ENCODE measurements at regions not wholly inside any gene's neighbourhood (a gene's known extent, or its start where the extent isn't known, plus 50 kb on each side); places are given as distances from the start of the nearest gene placed in this dataset.

GRCh38 chr6:108737594-108738546 is 110.4 kb upstream of the ARMC2 start:
- peak in 1 of 2 donors; percentile 18 for DNase-seq
- Histone ChIP-seq H3K4me3 (replicated peaks in 1 of 3) (no peak overlapping the region), H3K9me3 (no peaks in the 10 kb centered on the region), H3K27ac (no peak overlapping the region), H3K36me3 (no peaks in the 10 kb centered on the region), H3K27me3 (no peaks in the 10 kb centered on the region), H3K4me1 (no peaks in the 10 kb centered on the region)
- no peak for TF ChIP-seq POLR2A (IDR thresholded peaks at IDR 0.05)
- TF ChIP-seq CTCF (IDR thresholded peaks at IDR 0.05), result no peak
- intact Hi-C loops (cut with DNase I), result no loop called here
- WGBS, 2 donors, result 88 to 89% methylated on average over 18 of the region's 18 CpGs

GRCh38 chr6:108738684-108739416 is 109.4 kb upstream of the ARMC2 start:
- TF ChIP-seq CTCF (IDR thresholded peaks at IDR 0.05) (no peak), POLR2A (IDR thresholded peaks at IDR 0.05) (no peak)
- Histone ChIP-seq H3K4me3 (replicated peaks in 1 of 3) (no peak overlapping the region), H3K27me3 (no peaks in the 10 kb centered on the region), H3K36me3 (no peaks in the 10 kb centered on the region), H3K9me3 (no peaks in the 10 kb centered on the region), H3K4me1 (no peaks in the 10 kb centered on the region), H3K27ac (no peak overlapping the region)
- 87 to 95% methylated on average over 16 of the region's 16 CpGs for WGBS, 2 donors
- DNase-seq, result no peak
- intact Hi-C loops (cut with DNase I), result no loop called here

GRCh38 chr6:108739496-108740330 is 108.5 kb upstream of the ARMC2 start:
- no peak for TF ChIP-seq POLR2A (IDR thresholded peaks at IDR 0.05)
- no peak for TF ChIP-seq CTCF (IDR thresholded peaks at IDR 0.05)

GRCh38 chr6:108741331-108741989 is 106.8 kb upstream of the ARMC2 start:
- Histone ChIP-seq H3K27me3 (no peaks in the 10 kb centered on the region), H3K4me3 (replicated peaks in 1 of 3) (no peak overlapping the region), H3K36me3 (no peaks in the 10 kb centered on the region), H3K27ac (no peak overlapping the region), H3K4me1 (no peaks in the 10 kb centered on the region), H3K9me3 (no peaks in the 10 kb centered on the region)
- no peak for TF ChIP-seq CTCF (IDR thresholded peaks at IDR 0.05)
- no peak for TF ChIP-seq POLR2A (IDR thresholded peaks at IDR 0.05)
- 77 to 85% methylated on average over 9 of the region's 9 CpGs for WGBS, 2 donors
- intact Hi-C loops (cut with DNase I), result no loop called here
- no peak for DNase-seq

More at GRCh38 chr6:108739496-108740330, 108.5 kb upstream of the ARMC2 start:
- intact Hi-C loops (cut with DNase I), result no loop called here
- Histone ChIP-seq H3K4me3 (replicated peaks in 1 of 3) (no peak overlapping the region), H3K27ac (no peak overlapping the region), H3K9me3 (no peaks in the 10 kb centered on the region), H3K27me3 (no peaks in the 10 kb centered on the region), H3K4me1 (no peaks in the 10 kb centered on the region), H3K36me3 (no peaks in the 10 kb centered on the region)
- WGBS, 2 donors, result 74 to 78% methylated on average over 9 to 10 of the region's 10 CpGs
- DNase-seq, result no peak

Measured in thyroid gland (tissue), 4 donors.